SHP77 treated with DMSO at 0.1 percent for 48 hours (cell line): ENCODE measurements at regions not wholly inside any gene's neighbourhood (a gene's known extent, or its start where the extent isn't known, plus 50 kb on each side); places are given as distances from the start of the nearest gene placed in this dataset.
"Not testable (repeated sequence)": the region's sequence is repeated elsewhere in the genome, so short reads cannot be mapped to it uniquely, and the experiment has no call there.

Source experiments
- DNase-seq: peaks from one replicate; lab custom pipeline; 2025; lab: John Stamatoyannopoulos, UW

DNA sequence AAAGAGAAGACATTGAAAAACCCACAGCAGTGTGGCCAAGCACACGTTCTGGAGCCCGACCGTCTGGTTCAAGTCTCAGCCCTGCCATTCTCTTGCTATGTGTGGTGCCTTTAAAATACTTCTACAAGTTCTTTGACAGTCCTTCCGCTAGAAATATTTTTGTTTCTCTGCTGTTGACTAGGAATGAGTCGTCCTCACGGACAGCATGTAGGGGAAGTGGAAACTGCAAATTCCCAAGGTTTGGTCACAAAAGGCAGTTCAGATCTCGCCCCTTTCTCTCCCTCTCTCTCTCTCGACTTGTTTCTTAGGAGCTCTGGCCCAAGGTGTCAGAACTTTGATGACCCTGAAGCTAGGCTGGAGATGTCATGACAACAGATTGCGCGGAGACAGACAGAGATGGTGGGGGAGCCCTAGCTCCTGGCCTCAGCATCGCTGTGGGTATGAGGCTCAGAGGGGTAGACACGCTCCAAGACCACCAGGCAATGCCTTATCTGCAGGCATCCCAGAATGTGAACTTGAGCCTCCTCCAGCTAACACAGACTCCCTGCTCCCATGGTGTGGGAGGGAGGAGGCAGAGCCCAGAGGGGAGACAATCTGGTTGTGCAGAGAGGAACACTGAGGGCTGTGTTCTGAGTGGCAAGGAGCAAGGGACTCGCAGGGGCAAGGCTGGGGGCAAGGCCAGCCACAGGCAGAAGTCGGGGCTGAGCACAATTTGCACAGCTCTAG, 368.9 kb upstream of the SULF2 start:
- DNase-seq: no peak

DNA sequence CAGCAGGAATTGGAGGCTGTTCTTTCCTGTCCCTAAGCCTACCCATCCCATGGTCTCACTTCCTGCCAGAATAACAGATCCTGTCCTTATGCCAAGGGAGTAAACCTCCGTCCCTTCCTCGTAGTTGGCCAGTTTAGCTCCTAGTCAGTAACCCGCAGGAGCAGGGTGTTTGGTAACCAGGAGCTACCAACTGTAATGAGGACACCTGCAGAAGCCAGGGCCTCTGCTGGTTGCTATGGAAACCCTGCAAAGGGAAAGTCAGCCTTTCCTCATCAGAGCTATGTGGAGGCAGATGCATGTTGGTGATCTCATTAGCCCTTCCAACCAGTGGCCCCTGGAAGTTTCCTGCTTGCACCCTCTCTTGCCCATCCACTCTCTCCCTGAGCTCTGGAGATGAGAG, 368.2 kb upstream of the SULF2 start:
- no peak for DNase-seq

DNA sequence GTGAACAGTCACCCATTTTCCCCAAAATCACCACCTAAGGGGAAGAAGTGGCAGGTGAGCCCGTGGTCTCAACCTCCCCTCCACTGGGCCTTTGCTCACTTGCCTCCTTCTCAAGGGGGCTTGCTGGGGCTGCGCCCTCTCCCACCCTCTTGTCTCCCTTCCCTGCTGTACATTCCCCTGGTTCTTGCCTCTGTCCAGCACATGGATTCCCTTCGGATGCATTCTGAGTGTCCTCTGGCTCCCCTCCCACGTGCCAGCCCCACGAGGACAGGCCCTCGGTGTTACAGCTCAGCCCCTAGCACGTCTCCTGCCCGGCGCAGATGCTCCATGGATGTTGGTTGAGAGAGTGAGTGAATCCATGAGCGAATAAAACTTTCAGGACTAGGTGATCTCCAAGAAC, 367.8 kb upstream of the SULF2 start:
- no peak for DNase-seq

DNA sequence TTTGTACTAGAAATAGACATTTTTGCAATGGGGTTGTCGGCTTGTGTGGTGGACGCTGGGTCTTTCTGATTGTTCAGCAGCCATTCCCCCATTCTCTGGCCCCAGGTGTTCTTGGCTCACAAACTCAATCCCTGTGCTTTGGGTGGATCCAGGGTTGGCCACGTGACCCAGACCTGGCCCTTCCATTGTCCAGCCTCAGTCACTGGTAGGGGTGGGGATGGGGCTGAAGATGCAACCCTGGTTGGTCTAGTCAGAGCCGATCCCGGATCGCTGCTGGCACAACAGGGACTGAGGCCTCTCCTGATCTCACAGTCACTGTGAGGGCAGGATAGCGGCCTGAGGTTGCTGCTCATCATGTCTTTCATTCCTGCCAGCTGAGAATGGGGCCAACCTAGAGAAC, 365.3 kb upstream of the SULF2 start:
- DNase-seq: no peak

DNA sequence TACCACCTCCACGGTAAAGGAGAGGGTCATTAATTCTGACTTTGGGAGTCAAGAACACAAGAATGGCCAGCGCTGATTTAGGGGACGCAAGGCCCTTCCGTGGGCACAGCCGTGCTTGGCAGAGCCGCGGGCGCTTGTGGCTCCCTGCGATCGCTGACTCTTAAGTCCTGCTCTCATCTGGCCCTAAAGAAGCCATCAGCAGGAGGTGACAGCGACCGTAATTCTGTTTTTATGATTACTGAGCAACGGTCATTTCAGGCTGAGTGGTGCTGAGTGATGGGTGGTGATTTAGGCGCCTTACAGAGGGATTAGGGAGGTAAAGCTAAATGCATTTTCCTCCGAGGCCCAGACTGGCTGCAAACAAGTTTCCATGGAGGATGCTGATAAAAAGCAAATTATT, 364.6 kb upstream of the SULF2 start:
- no peak for DNase-seq

DNA sequence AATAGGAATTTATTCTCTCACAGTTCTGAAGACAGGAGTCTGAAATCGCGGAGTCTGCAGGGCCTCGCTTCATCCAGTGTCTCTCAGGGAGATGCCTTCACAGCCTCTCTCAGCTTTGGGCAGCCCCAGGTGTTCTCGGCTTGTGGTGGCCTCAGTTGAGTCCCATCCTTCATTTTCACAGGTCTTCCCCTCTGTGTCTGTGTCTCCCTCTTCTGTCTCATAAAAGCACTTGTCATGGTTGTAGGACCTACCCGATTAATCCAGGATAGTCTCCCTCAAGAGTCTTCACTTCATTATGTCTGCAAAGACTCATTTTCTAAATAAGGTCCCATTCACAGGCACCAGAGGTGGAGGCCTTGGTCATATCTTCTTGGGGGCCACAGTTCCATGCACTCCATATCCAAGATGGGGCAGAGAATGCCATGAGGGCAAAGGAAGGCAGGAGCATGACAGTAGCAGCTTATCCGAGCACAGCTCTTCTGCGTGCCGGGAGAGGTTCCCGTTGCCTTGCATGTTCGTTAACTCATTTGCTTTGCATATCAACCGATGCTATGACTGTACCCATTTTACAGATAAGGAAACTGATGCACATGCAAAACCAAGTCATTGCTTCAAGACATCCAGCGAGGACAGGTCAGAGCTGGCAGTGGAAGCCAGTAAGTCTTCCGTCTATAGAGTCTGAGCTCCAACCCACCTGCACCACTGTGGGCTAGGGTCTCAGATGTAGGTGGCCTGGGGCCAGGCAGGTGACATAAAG, 363.8 kb upstream of the SULF2 start:
- no peak for DNase-seq

DNA sequence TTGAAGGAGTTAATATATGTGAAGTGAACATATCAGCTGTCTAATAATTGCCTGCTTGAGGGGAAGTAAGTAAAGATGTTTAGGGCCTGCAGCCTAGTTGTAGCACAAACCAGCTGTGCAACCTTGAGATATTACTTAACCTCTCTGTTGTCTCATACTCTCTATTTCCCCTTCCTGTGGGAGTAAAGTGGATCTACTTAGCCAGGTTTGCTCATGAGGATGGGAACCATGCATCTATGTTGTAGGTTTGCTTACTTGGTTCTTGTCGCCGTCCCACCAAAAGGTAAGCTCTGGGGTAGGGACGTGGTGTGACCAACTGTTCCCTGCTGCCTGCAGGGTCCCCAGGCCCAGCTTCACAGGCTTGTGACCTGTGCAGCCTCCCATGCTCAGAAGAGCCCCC, 362.7 kb upstream of the SULF2 start:
- no peak for DNase-seq

DNA sequence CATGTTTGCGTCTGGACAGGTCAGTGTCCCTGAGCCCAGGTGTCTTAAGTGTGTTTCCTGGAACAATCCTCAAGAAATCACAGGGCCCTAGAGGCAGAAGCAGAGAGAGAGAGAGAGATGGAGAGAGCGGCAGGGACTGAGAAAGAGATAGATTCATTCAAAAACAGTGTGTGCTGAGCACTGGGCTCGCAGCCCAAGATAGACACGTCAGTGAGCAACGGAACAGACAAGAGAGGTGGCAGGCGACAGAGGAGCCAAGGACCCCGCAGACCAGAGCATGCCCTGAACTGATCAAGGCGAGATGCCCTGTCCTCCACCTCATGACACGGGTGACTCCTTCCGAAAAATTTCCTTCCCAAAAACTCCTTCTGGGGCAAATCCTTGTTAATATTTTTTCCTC, 362.0 kb upstream of the SULF2 start:
- DNase-seq: no peak

DNA sequence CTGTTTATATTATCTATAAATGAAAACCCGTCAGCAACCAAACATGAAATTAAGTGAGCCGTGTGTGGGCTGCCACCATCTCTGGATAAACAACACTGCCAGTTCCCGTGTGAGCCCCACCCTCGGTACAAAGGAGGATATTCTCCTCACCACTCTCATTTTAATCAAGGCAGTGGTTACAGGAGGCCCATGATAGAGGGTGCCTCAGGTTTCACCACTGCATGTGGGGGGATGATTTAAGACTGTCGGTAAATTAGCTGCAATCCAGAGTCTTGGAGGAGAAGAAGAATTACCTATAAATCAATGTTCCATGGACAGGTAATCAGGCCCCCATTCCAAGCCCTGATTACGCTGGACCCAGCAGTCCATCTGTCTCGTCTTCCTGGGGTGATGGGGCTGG, 361.6 kb upstream of the SULF2 start:
- DNase-seq: no peak

DNA sequence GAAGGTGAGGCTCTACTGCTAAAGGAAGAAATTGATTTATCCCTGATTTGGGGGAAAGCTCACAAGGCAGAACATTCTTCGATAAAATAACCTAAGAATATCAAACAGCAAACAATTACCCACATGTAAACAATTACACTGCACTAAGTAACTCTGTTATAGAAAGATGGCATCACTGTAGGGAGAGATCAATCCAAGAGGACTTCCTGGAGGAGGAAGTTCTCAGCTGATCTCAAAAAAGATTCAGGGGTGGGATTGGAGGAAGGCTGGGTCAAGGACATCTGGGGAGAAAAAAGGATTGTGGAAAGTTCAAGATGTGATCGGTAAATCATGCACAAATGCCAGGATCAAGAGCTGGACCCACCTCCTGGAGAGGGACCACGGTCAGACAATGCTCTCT, 361.0 kb upstream of the SULF2 start:
- DNase-seq: no peak

DNA sequence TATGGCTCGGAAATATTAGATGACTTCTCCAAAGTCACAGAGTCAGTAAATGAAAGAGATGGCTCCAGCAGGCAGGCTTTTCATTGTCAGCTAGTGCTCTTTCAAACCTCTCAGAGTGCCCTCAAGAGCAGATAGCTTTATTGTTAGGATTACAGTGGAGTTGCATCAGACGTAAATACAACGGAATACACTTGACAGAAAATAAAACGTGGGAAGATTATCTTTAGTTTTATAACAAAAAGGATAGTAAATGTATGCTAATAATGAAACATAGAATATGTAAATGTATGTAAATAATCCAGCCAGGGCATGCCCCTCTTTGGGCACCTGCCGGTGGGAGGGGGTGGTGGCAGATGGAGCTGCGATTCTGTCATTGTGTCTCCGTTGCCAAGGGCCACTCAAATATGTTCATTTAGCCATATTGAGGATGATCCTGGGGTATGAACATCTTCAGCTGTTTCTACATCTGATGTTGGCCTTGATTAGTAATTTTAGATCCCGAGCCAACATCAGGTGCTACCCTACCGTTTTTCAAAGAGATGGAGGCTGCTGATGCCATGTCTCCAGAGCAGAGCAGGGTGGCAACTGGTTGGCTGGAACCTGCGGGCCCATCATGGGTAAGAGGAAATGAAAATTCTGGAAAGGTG, 358.3 kb upstream of the SULF2 start:
- no peak for DNase-seq

DNA sequence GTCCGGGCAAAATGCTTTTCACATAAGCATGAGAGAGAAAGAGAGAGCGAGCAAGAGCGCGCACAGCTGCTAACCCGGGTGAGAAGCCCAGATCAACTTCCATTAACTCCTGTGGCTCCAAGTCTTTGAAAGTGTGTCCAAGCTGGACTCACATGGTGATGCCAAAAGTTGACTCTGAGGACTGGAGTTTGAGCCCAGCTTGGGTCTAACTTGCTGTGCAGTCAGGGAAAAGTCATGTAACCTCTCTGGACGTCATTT, 357.2 kb upstream of the SULF2 start:
- no peak for DNase-seq

DNA sequence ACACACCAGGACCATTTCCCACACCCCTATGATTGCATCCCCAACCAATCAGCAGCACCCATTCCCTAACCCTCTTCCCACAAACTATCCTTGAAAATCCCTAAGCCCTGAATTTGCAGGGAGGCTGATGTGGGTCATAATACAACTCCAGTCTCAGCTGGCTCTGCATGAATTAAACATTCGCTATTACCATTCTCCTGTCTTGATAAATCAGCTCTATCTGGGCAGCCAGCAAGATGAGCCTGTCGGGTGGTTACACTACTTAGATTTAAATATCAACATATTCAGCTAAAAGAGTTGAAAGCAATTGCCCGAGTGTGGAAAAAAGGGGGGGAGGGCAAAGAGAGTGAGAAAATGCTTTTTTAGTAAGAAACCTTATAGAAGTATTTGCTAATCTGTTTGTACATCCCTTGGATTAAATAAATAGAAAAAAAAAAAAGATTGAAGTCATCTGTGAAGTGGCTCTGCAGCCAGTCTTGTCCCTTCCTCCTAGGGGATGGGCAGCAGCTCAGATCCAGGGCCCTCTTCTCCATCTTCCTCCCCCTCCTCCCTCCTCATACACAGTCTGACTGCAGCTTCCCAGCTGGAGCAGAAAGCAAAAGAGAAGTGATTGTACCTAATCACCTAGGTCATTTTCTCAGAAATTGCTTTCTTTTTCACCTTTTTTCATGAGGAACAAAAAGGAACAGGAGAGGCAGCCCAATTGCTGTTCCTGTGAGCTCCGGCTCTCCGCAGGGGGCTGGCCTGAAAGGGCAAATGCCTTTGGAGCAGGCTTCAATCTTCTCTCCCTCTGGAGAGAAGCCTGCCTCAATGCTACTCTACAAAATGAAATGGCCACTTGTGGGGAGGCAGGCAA, 356.6 kb upstream of the SULF2 start:
- no peak for DNase-seq

DNA sequence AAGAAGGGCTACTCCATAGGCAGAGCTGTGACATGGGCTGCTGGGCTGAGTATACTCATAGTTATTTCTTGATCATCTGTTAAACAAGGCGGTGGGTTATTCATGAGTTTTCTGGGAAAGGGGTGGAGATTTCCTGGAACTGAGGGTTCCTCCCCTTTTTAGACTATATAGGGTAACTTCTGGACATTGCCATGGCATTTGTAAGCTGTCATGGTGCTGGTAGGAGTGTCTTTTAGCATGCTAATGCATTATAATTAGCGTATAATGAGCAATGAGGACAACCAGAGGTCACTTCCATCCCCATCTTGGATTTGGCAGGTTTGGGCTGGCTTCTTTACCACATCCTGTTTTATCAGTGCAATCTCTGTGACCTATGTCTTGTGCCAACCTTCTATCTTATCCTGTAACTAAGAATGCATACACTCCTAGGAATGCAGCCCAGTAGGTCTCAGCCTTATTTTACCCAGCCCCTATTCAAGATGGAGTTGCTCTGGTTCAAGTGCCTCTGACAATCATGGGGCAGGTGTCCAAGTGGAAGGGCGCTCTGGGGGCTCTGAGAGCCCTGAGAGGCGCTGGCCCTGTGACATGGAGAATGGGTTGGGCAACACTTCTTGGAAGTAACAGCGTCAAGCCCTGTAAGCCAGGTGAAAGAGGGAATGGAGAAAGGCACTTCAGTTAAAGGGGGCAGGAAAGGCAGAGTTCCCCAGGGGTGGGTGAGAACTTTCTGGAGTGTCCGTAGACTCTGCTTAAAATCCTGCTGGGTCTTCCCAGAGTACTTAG, 354.2 kb upstream of the SULF2 start:
- DNase-seq: no peak

DNA sequence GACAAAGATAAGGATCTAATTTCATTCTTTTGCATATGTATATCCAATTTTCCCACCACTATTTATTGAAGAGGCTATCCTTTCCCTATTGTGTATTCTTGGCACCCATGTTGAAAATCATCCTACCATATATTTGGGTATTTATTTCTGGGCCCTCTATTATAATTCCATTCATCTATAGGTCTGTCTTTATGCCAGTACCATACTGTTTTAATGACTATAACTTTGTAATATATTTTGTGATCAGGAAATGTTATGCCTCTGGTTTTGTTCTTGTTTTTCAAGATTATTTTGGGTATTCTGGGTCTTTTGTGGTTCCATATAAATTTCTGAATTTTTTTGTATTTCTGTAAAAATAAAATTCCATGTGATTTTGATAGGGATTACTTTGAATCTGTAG, 347.6 kb upstream of the SULF2 start:
- DNase-seq: no peak

DNA sequence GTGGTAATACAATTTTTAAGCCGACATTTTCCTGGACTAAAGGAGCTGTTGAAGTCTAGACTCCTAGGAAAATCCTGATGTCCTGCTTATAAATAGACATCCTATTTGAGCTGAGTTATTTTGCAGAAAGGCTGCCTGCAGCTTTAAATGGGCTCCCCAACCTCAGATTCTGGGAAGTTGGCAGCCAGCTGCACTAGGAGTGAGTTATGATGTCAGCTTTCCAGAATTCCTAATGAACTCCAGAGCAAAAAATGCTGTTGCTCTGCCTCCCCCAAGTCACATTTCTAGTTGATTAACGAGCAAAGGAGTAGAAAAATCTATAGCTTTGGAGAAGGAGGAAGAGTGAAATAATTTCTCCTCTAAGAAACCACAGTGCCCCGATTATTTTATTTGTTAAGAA, 346.3 kb upstream of the SULF2 start:
- no peak for DNase-seq

DNA sequence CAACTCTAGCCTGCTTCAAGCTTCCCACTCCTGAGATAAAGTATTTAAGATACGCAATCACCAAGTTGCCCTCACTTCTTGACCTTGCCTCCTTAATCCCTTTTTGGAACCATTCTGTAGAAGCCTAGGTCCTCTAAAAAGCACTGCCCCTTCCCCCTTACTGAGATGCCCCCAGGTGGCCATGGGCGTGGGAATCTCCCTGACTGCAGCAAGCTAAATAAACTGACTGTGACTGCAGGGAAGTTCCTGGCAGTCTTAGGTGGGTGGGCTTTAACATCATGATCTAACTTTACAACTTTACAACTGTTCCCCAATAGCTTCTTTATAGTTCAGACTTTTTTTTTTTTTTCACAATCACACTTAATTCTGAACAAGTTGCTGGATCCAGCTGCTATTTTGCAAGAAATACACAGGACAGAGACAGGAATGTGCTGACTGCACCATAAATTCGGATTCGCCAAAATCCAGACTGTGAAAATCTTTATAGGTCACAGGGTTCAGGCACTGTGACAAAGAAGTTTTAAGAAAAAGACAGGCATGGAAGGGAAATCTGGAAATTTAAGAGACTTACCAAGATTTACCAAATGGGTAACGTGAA, 344.2 kb upstream of the SULF2 start:
- DNase-seq: no peak

DNA sequence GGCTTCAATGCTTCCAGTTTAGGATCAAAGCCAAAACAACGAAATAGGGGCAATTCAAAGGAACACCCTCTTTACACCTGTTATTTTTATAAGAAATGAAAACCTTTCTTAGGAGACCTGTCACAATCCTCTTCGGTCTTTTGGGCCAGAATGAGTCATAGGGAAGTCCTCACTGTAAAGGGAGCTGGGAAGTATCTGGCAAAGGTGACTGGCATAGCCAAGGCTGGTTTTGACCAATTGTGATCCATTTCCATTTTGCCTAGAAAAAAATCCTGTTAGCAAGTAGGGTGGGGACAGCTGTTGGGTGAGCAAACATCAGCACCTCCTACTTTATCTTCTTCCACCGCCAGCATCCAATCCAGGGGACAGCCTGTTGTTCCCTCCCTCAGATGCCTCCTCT, 343.2 kb upstream of the SULF2 start:
- DNase-seq: no peak

DNA sequence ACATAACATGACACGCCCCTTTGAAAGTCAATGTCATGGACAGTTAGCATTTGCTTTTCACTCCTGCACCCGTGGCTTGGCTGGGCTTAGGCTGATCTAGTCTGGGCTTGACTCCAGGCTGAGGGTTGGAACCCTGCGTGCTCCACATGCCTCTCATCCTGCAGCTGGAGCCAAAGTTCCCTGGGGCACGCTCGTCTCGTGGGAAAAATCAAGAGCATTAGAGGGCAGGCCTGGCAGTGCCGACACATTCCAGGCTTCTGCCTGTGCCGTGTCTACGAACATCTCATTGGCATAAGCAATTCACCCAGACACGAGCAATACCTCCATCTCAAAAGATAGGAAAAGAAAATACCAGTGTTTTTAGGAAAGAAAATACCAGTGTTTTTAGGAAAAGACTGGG, 342.7 kb upstream of the SULF2 start:
- DNase-seq: not testable (repeated sequence)

DNA sequence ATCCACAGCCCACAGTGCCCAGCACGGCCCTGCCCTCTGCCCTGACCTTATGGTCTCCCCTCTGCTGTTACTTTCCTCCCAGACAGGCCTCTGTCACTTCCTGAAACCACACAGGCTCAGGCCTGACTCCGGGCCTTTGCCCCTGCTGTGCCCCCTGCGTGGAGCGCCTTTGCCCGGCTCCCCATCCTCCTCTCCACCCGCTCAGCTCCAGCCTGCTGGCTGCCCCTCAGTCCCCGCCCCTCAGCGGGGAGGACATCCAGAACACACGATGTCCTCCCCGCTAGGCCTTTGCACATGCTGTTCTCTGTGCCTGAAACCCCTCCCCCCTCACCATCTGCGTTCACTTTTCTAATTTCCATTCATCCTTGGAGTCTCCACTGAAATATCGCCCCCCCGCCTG, 341.9 kb upstream of the SULF2 start:
- not testable (repeated sequence) for DNase-seq

DNA sequence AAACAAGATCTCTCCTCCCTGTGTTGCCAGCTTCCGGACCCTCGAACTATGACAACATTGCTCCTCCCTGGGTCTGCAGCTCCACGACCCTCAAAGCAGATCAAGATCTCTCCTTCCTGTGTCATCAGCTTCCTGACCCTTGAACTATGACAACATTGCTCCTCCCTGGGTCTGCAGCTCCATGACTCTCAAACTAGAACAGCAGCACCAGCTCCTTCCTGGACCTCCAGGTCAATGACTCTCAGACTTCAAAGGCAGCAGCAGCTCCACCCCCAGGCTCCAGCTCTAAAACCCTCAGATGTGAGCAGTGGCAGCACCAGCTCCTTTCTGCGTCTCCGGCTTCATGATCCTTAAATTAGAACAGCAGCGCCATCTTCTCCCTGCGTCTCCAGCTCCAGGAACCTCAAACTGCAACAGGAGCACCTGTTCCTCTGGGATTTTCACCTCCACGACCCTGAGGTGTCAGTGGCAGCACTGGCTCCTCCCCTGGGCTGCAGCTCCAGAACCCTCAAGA, 341.0 kb upstream of the SULF2 start:
- no peak for DNase-seq
